ENCODE measurements at regions not wholly inside any gene's neighbourhood (a gene's known extent, or its start where the extent isn't known, plus 50 kb on each side); places are given as distances from the start of the nearest gene placed in this dataset.

DNA sequence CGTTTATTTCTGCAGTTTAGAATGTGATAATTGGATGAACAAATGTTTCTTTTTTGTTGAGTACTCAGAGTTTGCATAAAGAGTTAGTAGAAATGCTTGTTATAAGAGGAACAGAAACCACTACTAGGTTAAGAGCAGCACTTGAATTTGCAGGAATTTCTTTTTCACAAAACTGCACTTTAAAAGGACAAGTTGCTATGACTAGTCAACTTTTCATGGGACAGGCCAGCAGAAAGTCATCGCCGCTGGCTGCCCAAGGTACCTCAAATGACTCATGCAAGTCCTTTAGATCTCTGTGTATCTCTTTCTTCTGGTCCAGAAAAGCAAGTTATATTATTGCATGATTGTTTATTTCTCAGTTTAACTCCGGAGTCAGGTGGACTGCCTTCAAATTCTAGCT is 97.3 kb upstream of the HMHB1 start (continued):
- TF ChIP-seq, protein P1, sequence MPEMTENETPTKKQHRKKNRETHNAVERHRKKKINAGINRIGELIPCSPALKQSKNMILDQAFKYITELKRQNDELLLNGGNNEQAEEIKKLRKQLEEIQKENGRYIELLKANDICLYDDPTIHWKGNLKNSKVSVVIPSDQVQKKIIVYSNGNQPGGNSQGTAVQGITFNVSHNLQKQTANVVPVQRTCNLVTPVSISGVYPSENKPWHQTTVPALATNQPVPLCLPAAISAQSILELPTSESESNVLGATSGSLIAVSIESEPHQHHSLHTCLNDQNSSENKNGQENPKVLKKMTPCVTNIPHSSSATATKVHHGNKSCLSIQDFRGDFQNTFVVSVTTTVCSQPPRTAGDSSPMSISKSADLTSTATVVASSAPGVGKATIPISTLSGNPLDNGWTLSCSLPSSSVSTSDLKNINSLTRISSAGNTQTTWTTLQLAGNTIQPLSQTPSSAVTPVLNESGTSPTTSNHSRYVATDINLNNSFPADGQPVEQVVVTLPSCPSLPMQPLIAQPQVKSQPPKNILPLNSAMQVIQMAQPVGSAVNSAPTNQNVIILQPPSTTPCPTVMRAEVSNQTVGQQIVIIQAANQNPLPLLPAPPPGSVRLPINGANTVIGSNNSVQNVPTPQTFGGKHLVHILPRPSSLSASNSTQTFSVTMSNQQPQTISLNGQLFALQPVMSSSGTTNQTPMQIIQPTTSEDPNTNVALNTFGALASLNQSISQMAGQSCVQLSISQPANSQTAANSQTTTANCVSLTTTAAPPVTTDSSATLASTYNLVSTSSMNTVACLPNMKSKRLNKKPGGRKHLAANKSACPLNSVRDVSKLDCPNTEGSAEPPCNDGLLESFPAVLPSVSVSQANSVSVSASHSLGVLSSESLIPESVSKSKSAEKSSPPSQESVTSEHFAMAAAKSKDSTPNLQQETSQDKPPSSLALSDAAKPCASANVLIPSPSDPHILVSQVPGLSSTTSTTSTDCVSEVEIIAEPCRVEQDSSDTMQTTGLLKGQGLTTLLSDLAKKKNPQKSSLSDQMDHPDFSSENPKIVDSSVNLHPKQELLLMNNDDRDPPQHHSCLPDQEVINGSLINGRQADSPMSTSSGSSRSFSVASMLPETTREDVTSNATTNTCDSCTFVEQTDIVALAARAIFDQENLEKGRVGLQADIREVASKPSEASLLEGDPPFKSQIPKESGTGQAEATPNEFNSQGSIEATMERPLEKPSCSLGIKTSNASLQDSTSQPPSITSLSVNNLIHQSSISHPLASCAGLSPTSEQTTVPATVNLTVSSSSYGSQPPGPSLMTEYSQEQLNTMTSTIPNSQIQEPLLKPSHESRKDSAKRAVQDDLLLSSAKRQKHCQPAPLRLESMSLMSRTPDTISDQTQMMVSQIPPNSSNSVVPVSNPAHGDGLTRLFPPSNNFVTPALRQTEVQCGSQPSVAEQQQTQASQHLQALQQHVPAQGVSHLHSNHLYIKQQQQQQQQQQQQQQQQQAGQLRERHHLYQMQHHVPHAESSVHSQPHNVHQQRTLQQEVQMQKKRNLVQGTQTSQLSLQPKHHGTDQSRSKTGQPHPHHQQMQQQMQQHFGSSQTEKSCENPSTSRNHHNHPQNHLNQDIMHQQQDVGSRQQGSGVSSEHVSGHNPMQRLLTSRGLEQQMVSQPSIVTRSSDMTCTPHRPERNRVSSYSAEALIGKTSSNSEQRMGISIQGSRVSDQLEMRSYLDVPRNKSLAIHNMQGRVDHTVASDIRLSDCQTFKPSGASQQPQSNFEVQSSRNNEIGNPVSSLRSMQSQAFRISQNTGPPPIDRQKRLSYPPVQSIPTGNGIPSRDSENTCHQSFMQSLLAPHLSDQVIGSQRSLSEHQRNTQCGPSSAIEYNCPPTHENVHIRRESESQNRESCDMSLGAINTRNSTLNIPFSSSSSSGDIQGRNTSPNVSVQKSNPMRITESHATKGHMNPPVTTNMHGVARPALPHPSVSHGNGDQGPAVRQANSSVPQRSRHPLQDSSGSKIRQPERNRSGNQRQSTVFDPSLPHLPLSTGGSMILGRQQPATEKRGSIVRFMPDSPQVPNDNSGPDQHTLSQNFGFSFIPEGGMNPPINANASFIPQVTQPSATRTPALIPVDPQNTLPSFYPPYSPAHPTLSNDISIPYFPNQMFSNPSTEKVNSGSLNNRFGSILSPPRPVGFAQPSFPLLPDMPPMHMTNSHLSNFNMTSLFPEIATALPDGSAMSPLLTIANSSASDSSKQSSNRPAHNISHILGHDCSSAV (CRISPR knock-in tag; IDR thresholded peaks at IDR 0.05; ENCODE audit: borderline replicate concordance) = no peak
- TF ChIP-seq, protein P2, sequence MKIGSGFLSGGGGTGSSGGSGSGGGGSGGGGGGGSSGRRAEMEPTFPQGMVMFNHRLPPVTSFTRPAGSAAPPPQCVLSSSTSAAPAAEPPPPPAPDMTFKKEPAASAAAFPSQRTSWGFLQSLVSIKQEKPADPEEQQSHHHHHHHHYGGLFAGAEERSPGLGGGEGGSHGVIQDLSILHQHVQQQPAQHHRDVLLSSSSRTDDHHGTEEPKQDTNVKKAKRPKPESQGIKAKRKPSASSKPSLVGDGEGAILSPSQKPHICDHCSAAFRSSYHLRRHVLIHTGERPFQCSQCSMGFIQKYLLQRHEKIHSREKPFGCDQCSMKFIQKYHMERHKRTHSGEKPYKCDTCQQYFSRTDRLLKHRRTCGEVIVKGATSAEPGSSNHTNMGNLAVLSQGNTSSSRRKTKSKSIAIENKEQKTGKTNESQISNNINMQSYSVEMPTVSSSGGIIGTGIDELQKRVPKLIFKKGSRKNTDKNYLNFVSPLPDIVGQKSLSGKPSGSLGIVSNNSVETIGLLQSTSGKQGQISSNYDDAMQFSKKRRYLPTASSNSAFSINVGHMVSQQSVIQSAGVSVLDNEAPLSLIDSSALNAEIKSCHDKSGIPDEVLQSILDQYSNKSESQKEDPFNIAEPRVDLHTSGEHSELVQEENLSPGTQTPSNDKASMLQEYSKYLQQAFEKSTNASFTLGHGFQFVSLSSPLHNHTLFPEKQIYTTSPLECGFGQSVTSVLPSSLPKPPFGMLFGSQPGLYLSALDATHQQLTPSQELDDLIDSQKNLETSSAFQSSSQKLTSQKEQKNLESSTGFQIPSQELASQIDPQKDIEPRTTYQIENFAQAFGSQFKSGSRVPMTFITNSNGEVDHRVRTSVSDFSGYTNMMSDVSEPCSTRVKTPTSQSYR (CRISPR knock-in tag; IDR thresholded peaks at IDR 0.05; ENCODE audit: borderline replicate concordance) = no peak
- TF ChIP-seq CEBPG (CRISPR knock-in tag; IDR thresholded peaks at IDR 0.05) = no peak
- TF ChIP-seq, protein P3, sequence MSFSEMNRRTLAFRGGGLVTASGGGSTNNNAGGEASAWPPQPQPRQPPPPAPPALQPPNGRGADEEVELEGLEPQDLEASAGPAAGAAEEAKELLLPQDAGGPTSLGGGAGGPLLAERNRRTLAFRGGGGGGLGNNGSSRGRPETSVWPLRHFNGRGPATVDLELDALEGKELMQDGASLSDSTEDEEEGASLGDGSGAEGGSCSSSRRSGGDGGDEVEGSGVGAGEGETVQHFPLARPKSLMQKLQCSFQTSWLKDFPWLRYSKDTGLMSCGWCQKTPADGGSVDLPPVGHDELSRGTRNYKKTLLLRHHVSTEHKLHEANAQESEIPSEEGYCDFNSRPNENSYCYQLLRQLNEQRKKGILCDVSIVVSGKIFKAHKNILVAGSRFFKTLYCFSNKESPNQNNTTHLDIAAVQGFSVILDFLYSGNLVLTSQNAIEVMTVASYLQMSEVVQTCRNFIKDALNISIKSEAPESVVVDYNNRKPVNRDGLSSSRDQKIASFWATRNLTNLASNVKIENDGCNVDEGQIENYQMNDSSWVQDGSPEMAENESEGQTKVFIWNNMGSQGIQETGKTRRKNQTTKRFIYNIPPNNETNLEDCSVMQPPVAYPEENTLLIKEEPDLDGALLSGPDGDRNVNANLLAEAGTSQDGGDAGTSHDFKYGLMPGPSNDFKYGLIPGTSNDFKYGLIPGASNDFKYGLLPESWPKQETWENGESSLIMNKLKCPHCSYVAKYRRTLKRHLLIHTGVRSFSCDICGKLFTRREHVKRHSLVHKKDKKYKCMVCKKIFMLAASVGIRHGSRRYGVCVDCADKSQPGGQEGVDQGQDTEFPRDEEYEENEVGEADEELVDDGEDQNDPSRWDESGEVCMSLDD (CRISPR knock-in tag; IDR thresholded peaks at IDR 0.05; ENCODE audit: borderline replicate concordance) = no peak
- TF ChIP-seq SAP130 (CRISPR knock-in tag; IDR thresholded peaks at IDR 0.05; ENCODE audit: low read depth) = no peak
- TF ChIP-seq NR2C2 (CRISPR knock-in tag; IDR thresholded peaks at IDR 0.05; ENCODE audit: borderline replicate concordance) = no peak
- no peak for TF ChIP-seq ZIK1 (CRISPR knock-in tag; IDR thresholded peaks at IDR 0.05; ENCODE audit: borderline replicate concordance, low read depth)
- TF ChIP-seq RBM39 (IDR thresholded peaks at IDR 0.05; ENCODE audit: low read depth, low read length, poor library complexity, severe bottlenecking) = no peak
- TF ChIP-seq MAFG (CRISPR knock-in tag; IDR thresholded peaks at IDR 0.05) = no peak
- TF ChIP-seq, protein P4, sequence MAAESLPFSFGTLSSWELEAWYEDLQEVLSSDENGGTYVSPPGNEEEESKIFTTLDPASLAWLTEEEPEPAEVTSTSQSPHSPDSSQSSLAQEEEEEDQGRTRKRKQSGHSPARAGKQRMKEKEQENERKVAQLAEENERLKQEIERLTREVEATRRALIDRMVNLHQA (CRISPR knock-in tag; IDR thresholded peaks at IDR 0.05) = no peak
- no peak for TF ChIP-seq BORCS8-MEF2B (CRISPR knock-in tag; IDR thresholded peaks at IDR 0.05)
- TF ChIP-seq ZNF775 (CRISPR knock-in tag; IDR thresholded peaks at IDR 0.05; ENCODE audit: borderline replicate concordance) = no peak

All from HepG2 (cell line).